ENCODE measurements at regions not wholly inside any gene's neighbourhood (a gene's known extent, or its start where the extent isn't known, plus 50 kb on each side); places are given as distances from the start of the nearest gene placed in this dataset.
"Not testable (repeated sequence)": the region's sequence is repeated elsewhere in the genome, so short reads cannot be mapped to it uniquely, and the experiment has no call there.

- H3K9me3 ChIP-seq (ENCODE audit: control insufficient read depth, low read depth, low read length); H3K27ac ChIP-seq (ENCODE audit: low read length); DNase-seq: not testable (repeated sequence)
Observed at GRCh38 chr7:54226030-54226429, 316.1 kb upstream of the VSTM2A start.

GRCh38 chr7:54242776-54243175 is 299.4 kb upstream of the VSTM2A start:
- no peaks in the 10 kb centered on the region for H3K4me1 ChIP-seq (ENCODE audit: control insufficient read depth, insufficient read depth, low read length)
- H3K9me3 ChIP-seq (ENCODE audit: control insufficient read depth, low read depth, low read length), result no peaks in the 10 kb centered on the region
- no peak overlapping the region for H3K4me3 ChIP-seq (ENCODE audit: low read length)
- WGBS (ENCODE audit: insufficient coverage, low lambda C conversion rate), result 82% methylated on average over 2 of the region's 6 CpGs
- no peaks in the 10 kb centered on the region for H3K27me3 ChIP-seq (ENCODE audit: control insufficient read depth, insufficient read depth, low read length)
- no peak overlapping the region for H3K27ac ChIP-seq (ENCODE audit: low read length)
- DNase-seq, result no peak
- H3K36me3 ChIP-seq (ENCODE audit: control insufficient read depth, insufficient read depth, low read length), result no peaks in the 10 kb centered on the region

More at GRCh38 chr7:54226030-54226429, 316.1 kb upstream of the VSTM2A start:
- not testable (repeated sequence) for H3K36me3 ChIP-seq (ENCODE audit: control insufficient read depth, insufficient read depth, low read length); H3K27me3 ChIP-seq (ENCODE audit: control insufficient read depth, insufficient read depth, low read length); H3K4me3 ChIP-seq (ENCODE audit: low read length); H3K4me1 ChIP-seq (ENCODE audit: control insufficient read depth, insufficient read depth, low read length)

- Histone ChIP-seq H3K4me3 (ENCODE audit: low read length) (no peak overlapping the region), H3K27ac (ENCODE audit: low read length) (no peak overlapping the region), H3K36me3 (ENCODE audit: control insufficient read depth, insufficient read depth, low read length) (no peaks in the 10 kb centered on the region), H3K4me1 (ENCODE audit: control insufficient read depth, insufficient read depth, low read length) (no peaks in the 10 kb centered on the region), H3K9me3 (ENCODE audit: control insufficient read depth, low read depth, low read length) (no peaks in the 10 kb centered on the region), H3K27me3 (ENCODE audit: control insufficient read depth, insufficient read depth, low read length) (no peaks in the 10 kb centered on the region)
- no peak for DNase-seq
- WGBS (ENCODE audit: insufficient coverage, low lambda C conversion rate), result 83% methylated on average over 1 of the region's 1 CpG
Observed at GRCh38 chr7:54245020-54245419, 297.2 kb upstream of the VSTM2A start.

GRCh38 chr7:54249686-54250085 is 292.5 kb upstream of the VSTM2A start:
- DNase-seq, result no peak
- H3K27ac ChIP-seq (ENCODE audit: low read length), result no peak overlapping the region
- H3K9me3 ChIP-seq (ENCODE audit: control insufficient read depth, low read depth, low read length), result no peaks in the 10 kb centered on the region
- H3K4me3 ChIP-seq (ENCODE audit: low read length), result no peak overlapping the region
- H3K27me3 ChIP-seq (ENCODE audit: control insufficient read depth, insufficient read depth, low read length), result no peaks in the 10 kb centered on the region
- no CpG with 5 or more reads among the region's 3 CpGs for WGBS (ENCODE audit: insufficient coverage, low lambda C conversion rate)
- H3K36me3 ChIP-seq (ENCODE audit: control insufficient read depth, insufficient read depth, low read length), result no peaks in the 10 kb centered on the region
- no peaks in the 10 kb centered on the region for H3K4me1 ChIP-seq (ENCODE audit: control insufficient read depth, insufficient read depth, low read length)

GRCh38 chr7:54252256-54253035 is 289.7 kb upstream of the VSTM2A start:
- no peak overlapping the region for H3K27ac ChIP-seq (ENCODE audit: low read length)
- no peaks in the 10 kb centered on the region for H3K4me1 ChIP-seq (ENCODE audit: control insufficient read depth, insufficient read depth, low read length)
- H3K9me3 ChIP-seq (ENCODE audit: control insufficient read depth, low read depth, low read length), result no peaks in the 10 kb centered on the region
- 100% methylated on average over 1 of the region's 7 CpGs for WGBS (ENCODE audit: insufficient coverage, low lambda C conversion rate)
- no peaks in the 10 kb centered on the region for H3K36me3 ChIP-seq (ENCODE audit: control insufficient read depth, insufficient read depth, low read length)
- DNase-seq, result no peak
- H3K4me3 ChIP-seq (ENCODE audit: low read length), result no peak overlapping the region
- no peaks in the 10 kb centered on the region for H3K27me3 ChIP-seq (ENCODE audit: control insufficient read depth, insufficient read depth, low read length)

- no peak for DNase-seq
- 80% methylated on average over 1 of the region's 5 CpGs for WGBS (ENCODE audit: insufficient coverage, low lambda C conversion rate)
- Histone ChIP-seq H3K27ac (ENCODE audit: low read length) (no peak overlapping the region), H3K4me3 (ENCODE audit: low read length) (no peak overlapping the region), H3K36me3 (ENCODE audit: control insufficient read depth, insufficient read depth, low read length) (no peaks in the 10 kb centered on the region), H3K9me3 (ENCODE audit: control insufficient read depth, low read depth, low read length) (no peaks in the 10 kb centered on the region), H3K27me3 (ENCODE audit: control insufficient read depth, insufficient read depth, low read length) (no peaks in the 10 kb centered on the region), H3K4me1 (ENCODE audit: control insufficient read depth, insufficient read depth, low read length) (no peaks in the 10 kb centered on the region)
Observed at GRCh38 chr7:54253036-54253373, 289.2 kb upstream of the VSTM2A start.

- no peaks in the 10 kb centered on the region for H3K9me3 ChIP-seq (ENCODE audit: control insufficient read depth, low read depth, low read length)
- H3K4me1 ChIP-seq (ENCODE audit: control insufficient read depth, insufficient read depth, low read length), result no peaks in the 10 kb centered on the region
- no CpG with 5 or more reads among the region's 1 CpG for WGBS (ENCODE audit: insufficient coverage, low lambda C conversion rate)
- no peaks in the 10 kb centered on the region for H3K36me3 ChIP-seq (ENCODE audit: control insufficient read depth, insufficient read depth, low read length)
- no peak overlapping the region for H3K4me3 ChIP-seq (ENCODE audit: low read length)
- no peak for DNase-seq
- H3K27ac ChIP-seq (ENCODE audit: low read length), result no peak overlapping the region
- H3K27me3 ChIP-seq (ENCODE audit: control insufficient read depth, insufficient read depth, low read length), result no peaks in the 10 kb centered on the region
Observed at GRCh38 chr7:54255242-54255641, 286.9 kb upstream of the VSTM2A start.

GRCh38 chr7:54259185-54259584 is 283.0 kb upstream of the VSTM2A start:
- Histone ChIP-seq H3K4me1 (ENCODE audit: control insufficient read depth, insufficient read depth, low read length) (no peaks in the 10 kb centered on the region), H3K4me3 (ENCODE audit: low read length) (no peak overlapping the region), H3K27me3 (ENCODE audit: control insufficient read depth, insufficient read depth, low read length) (no peaks in the 10 kb centered on the region), H3K36me3 (ENCODE audit: control insufficient read depth, insufficient read depth, low read length) (no peaks in the 10 kb centered on the region), H3K9me3 (ENCODE audit: control insufficient read depth, low read depth, low read length) (no peaks in the 10 kb centered on the region), H3K27ac (ENCODE audit: low read length) (no peak overlapping the region)
- no peak for DNase-seq
- WGBS (ENCODE audit: insufficient coverage, low lambda C conversion rate), result no CpG with 5 or more reads among the region's 9 CpGs

- WGBS (ENCODE audit: insufficient coverage, low lambda C conversion rate), result 100% methylated on average over 1 of the region's 1 CpG
- Histone ChIP-seq H3K27ac (ENCODE audit: low read length) (no peak overlapping the region), H3K4me1 (ENCODE audit: control insufficient read depth, insufficient read depth, low read length) (no peaks in the 10 kb centered on the region)
Observed at GRCh38 chr7:54260941-54261371, 281.2 kb upstream of the VSTM2A start.

GRCh38 chr7:54278847-54279246 is 263.3 kb upstream of the VSTM2A start:
- Histone ChIP-seq H3K36me3 (ENCODE audit: control insufficient read depth, insufficient read depth, low read length) (no peaks in the 10 kb centered on the region), H3K4me1 (ENCODE audit: control insufficient read depth, insufficient read depth, low read length) (no peaks in the 10 kb centered on the region), H3K9me3 (ENCODE audit: control insufficient read depth, low read depth, low read length) (no peaks in the 10 kb centered on the region), H3K27ac (ENCODE audit: low read length) (no peak overlapping the region), H3K4me3 (ENCODE audit: low read length) (no peak overlapping the region), H3K27me3 (ENCODE audit: control insufficient read depth, insufficient read depth, low read length) (no peaks in the 10 kb centered on the region)
- WGBS (ENCODE audit: insufficient coverage, low lambda C conversion rate), result no CpG with 5 or more reads among the region's 1 CpG
- DNase-seq, result no peak

More at GRCh38 chr7:54260941-54261371, 281.2 kb upstream of the VSTM2A start:
- Histone ChIP-seq H3K27me3 (ENCODE audit: control insufficient read depth, insufficient read depth, low read length) (no peaks in the 10 kb centered on the region), H3K36me3 (ENCODE audit: control insufficient read depth, insufficient read depth, low read length) (no peaks in the 10 kb centered on the region), H3K4me3 (ENCODE audit: low read length) (no peak overlapping the region), H3K9me3 (ENCODE audit: control insufficient read depth, low read depth, low read length) (no peaks in the 10 kb centered on the region)
- DNase-seq, result no peak
